CD4-positive, alpha-beta memory T cell (primary cell): ENCODE measurements at regions not wholly inside any gene's neighbourhood (a gene's known extent, or its start where the extent isn't known, plus 50 kb on each side); places are given as distances from the start of the nearest gene placed in this dataset.

Source experiments
- CTCF ChIA-PET: fragments of 350-600 bp; sonication (Branson Sonifier 250); formaldehyde crosslinking; loops from one replicate; lab custom pipeline; 2021; ENCODE audit warnings: inconsistent platforms; ENCODE audit not compliant: partially characterized antibody; lab: Charles Lee
- POLR2A ChIA-PET: fragments of 350-600 bp; sonication (Branson Sonifier 250); formaldehyde crosslinking; loops from one replicate; lab custom pipeline; 2021; ENCODE audit not compliant: partially characterized antibody; lab: Charles Lee
- DNase-seq, 5 donors: peaks; one replicate each; pipeline versions ENCODE4 v3.0.0 to v3.0.0-alpha.2; 2020 to 2022; ENCODE audit warnings: mixed read lengths in 1 of 5
- H3K27ac ChIP-seq: one replicate; pipeline ENCODE4 v1.7.0; 2013; ENCODE audit warnings: low read depth, low read length
- H3K27me3 ChIP-seq: 2 replicates; pipeline ENCODE4 v1.7.0; 2013; ENCODE audit warnings: mild to moderate bottlenecking, low read length, moderate library complexity; ENCODE audit not compliant: insufficient read depth
- H3K36me3 ChIP-seq: 2 replicates; pipeline ENCODE4 v1.7.0; 2013; ENCODE audit warnings: mild to moderate bottlenecking, low read length, moderate library complexity; ENCODE audit not compliant: insufficient read depth
- H3K4me1 ChIP-seq: 2 replicates; pipeline ENCODE4 v1.7.0; 2013; ENCODE audit warnings: mild to moderate bottlenecking, low read length, moderate library complexity; ENCODE audit not compliant: insufficient read depth
- H3K4me3 ChIP-seq, 2 donors: one replicate each; pipeline ENCODE4 v1.7.0; 2013; ENCODE audit warnings: low read length in 2 of 2, mild to moderate bottlenecking in 1 of 2
- H3K9me3 ChIP-seq, 2 donors: one replicate each; pipeline ENCODE4 v1.7.0; 2013; ENCODE audit warnings: low read length in 2 of 2, control low read depth in 1 of 2; ENCODE audit not compliant: control insufficient read depth in 1 of 2
- H3K27ac Mint-ChIP-seq, 7 donors: one replicate each; pipeline ENCODE4 v1.8.0; 2020 to 2021; ENCODE audit warnings: mixed read lengths in 7 of 7, mild to moderate bottlenecking in 6 of 7, inconsistent platforms in 3 of 7, moderate library complexity in 3 of 7
- H3K27me3 Mint-ChIP-seq, 2 donors: one replicate each; pipeline ENCODE4 v1.8.0; 2020 to 2021; ENCODE audit warnings: mixed read lengths in 2 of 2
- H3K36me3 Mint-ChIP-seq, 2 donors: one replicate each; pipeline ENCODE4 v1.8.0; 2020 to 2021; ENCODE audit warnings: mixed read lengths in 2 of 2, inconsistent platforms in 1 of 2, mild to moderate bottlenecking in 1 of 2
- H3K4me1 Mint-ChIP-seq, 4 donors: one replicate each; pipeline ENCODE4 v1.8.0; 2020 to 2021; ENCODE audit warnings: mixed read lengths in 4 of 4, mild to moderate bottlenecking in 1 of 4
- H3K4me3 Mint-ChIP-seq, 8 donors: one replicate each; pipeline ENCODE4 v1.8.0; 2020 to 2021; ENCODE audit warnings: mixed read lengths in 8 of 8, mild to moderate bottlenecking in 7 of 8, moderate library complexity in 6 of 8, inconsistent platforms in 3 of 8
- H3K9me3 Mint-ChIP-seq, 8 donors: one replicate each; pipeline ENCODE4 v1.8.0; 2020 to 2021; ENCODE audit warnings: mixed read lengths in 8 of 8, mild to moderate bottlenecking in 5 of 8, inconsistent platforms in 3 of 8, moderate library complexity in 1 of 8
- intact Hi-C: fragments of 100-400 bp; cut with micrococcal nuclease; formaldehyde crosslinking; loops from one replicate; pipeline ENCODE4 v1.15.1; 2023

GRCh38 chr16:51039638-51040331, 111.3 kb downstream of the SALL1 start:
- Histone ChIP-seq H3K27me3 (no peaks in the 10 kb centered on the region), H3K36me3 (no peaks in the 10 kb centered on the region), H3K4me3 (no peak overlapping the region), H3K4me1 (no peaks in the 10 kb centered on the region), H3K27ac (no peak overlapping the region), H3K9me3 (no peaks in the 10 kb centered on the region)
- Mint-ChIP-seq H3K4me3 (no peak overlapping the region), H3K4me1 (no peaks in the 10 kb centered on the region), H3K9me3 (peaks cover 0 to 5% (median 0%) of the 10 kb centered on the region in 8 donors), H3K36me3 (no peaks in the 10 kb centered on the region), H3K27ac (no peak overlapping the region), H3K27me3 (peaks cover 6 to 8% of the 10 kb centered on the region in 2 donors)
- intact Hi-C loops: no loop called here
- DNase-seq: no peak
- ChIA-PET POLR2A (no interaction called here), CTCF (no interaction called here)

- ChIA-PET POLR2A (no interaction called here), CTCF (interaction anchor here (1.3 kb wide), 1 partner anchor 15 kb away, joined by 3 read pairs; no protein-coding TSS in a partner anchor)
- Mint-ChIP-seq H3K4me3 (no peak overlapping the region), H3K9me3 (peaks cover 0 to 5% (median 0%) of the 10 kb centered on the region in 8 donors), H3K4me1 (no peaks in the 10 kb centered on the region), H3K36me3 (no peaks in the 10 kb centered on the region), H3K27ac (peak overlapping the region in 1 of 7 donors; percentile 38), H3K27me3 (peaks cover 6 to 10% of the 10 kb centered on the region in 2 donors)
- no peak overlapping the region for H3K4me3 ChIP-seq
- no peaks in the 10 kb centered on the region for H3K9me3 ChIP-seq
- H3K27me3 ChIP-seq: no peaks in the 10 kb centered on the region
- intact Hi-C loops: no loop called here
- no peaks in the 10 kb centered on the region for H3K4me1 ChIP-seq
- no peak for DNase-seq
- no peaks in the 10 kb centered on the region for H3K36me3 ChIP-seq
- H3K27ac ChIP-seq: no peak overlapping the region
Observed at GRCh38 chr16:51035711-51036110, 115.4 kb downstream of the SALL1 start.

- ChIA-PET CTCF (interaction anchor here (1.3 kb wide), 1 partner anchor 16 kb away, joined by 3 read pairs; no protein-coding TSS in a partner anchor), POLR2A (no interaction called here)
- no peak for DNase-seq
- no peak overlapping the region for H3K27ac ChIP-seq
- H3K9me3 Mint-ChIP-seq: peaks cover 0 to 5% (median 0%) of the 10 kb centered on the region in 8 donors
- no peaks in the 10 kb centered on the region for H3K4me1 ChIP-seq
- no peaks in the 10 kb centered on the region for H3K27me3 ChIP-seq
- no peaks in the 10 kb centered on the region for H3K9me3 ChIP-seq
- no peaks in the 10 kb centered on the region for H3K36me3 Mint-ChIP-seq
- no peak overlapping the region for H3K27ac Mint-ChIP-seq
- H3K36me3 ChIP-seq: no peaks in the 10 kb centered on the region
- H3K4me1 Mint-ChIP-seq: no peaks in the 10 kb centered on the region
- H3K4me3 ChIP-seq: no peak overlapping the region
- peaks cover 2 to 8% of the 10 kb centered on the region in 2 donors for H3K27me3 Mint-ChIP-seq
- no peak overlapping the region for H3K4me3 Mint-ChIP-seq
- intact Hi-C loops: no loop called here
Observed at GRCh38 chr16:51035110-51035498, 116.0 kb downstream of the SALL1 start.

GRCh38 chr16:51034481-51035109, 116.5 kb downstream of the SALL1 start:
- Mint-ChIP-seq H3K36me3 (no peaks in the 10 kb centered on the region), H3K27me3 (peaks cover 0 to 6% of the 10 kb centered on the region in 2 donors)
- H3K4me3 ChIP-seq: no peak overlapping the region

GRCh38 chr16:51031598-51031997, 119.5 kb downstream of the SALL1 start:
- POLR2A ChIA-PET: no interaction called here
- no peaks in the 10 kb centered on the region for H3K27me3 ChIP-seq

More at GRCh38 chr16:51034481-51035109, 116.5 kb downstream of the SALL1 start:
- Mint-ChIP-seq H3K4me3 (no peak overlapping the region), H3K4me1 (no peaks in the 10 kb centered on the region), H3K9me3 (peaks cover 0 to 5% (median 0%) of the 10 kb centered on the region in 8 donors), H3K27ac (no peak overlapping the region)
- ChIA-PET POLR2A (no interaction called here), CTCF (no interaction called here)
- Histone ChIP-seq H3K27me3 (no peaks in the 10 kb centered on the region), H3K36me3 (no peaks in the 10 kb centered on the region), H3K4me1 (no peaks in the 10 kb centered on the region), H3K9me3 (no peaks in the 10 kb centered on the region), H3K27ac (no peak overlapping the region)
- intact Hi-C loops: no loop called here
- no peak for DNase-seq

DNA sequence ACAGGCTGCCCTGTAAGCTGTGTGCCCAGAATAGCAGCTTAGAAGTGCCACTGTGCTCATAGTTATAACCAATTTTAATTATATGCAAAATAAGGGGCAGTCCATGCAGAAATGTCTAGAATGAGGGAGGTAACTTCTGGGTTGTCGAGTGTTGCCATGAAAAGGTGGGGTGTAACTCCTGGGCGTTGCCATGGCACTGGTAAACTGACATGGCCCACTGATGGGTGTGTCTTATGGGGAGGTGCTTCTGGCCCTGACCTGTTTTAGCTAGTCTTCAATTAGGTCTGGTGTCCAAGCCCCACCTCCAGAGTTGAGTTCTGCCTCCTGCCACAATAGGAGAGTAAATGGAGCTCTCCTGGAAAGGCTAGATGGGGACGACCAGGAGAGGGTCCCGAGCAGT, 120.6 kb downstream of the SALL1 start:
- Mint-ChIP-seq H3K27me3 (peaks cover 4 to 18% of the 10 kb centered on the region in 2 donors), H3K9me3 (peaks cover 0 to 5% (median under 1%) of the 10 kb centered on the region in 8 donors), H3K4me3 (no peak overlapping the region), H3K36me3 (no peaks in the 10 kb centered on the region), H3K27ac (no peak overlapping the region), H3K4me1 (no peaks in the 10 kb centered on the region)
- DNase-seq: no peak
- Histone ChIP-seq H3K27ac (no peak overlapping the region), H3K36me3 (no peaks in the 10 kb centered on the region), H3K4me3 (no peak overlapping the region), H3K9me3 (no peaks in the 10 kb centered on the region), H3K27me3 (no peaks in the 10 kb centered on the region), H3K4me1 (no peaks in the 10 kb centered on the region)
- intact Hi-C loops: no loop called here
- CTCF ChIA-PET: no interaction called here
- POLR2A ChIA-PET: no interaction called here

More at GRCh38 chr16:51031598-51031997, 119.5 kb downstream of the SALL1 start:
- Mint-ChIP-seq H3K36me3 (no peaks in the 10 kb centered on the region), H3K27me3 (peaks cover 3 to 10% of the 10 kb centered on the region in 2 donors), H3K4me3 (no peak overlapping the region), H3K9me3 (peaks cover 0 to 3% (median 0%) of the 10 kb centered on the region in 8 donors), H3K4me1 (no peaks in the 10 kb centered on the region), H3K27ac (peak overlapping the region in 1 of 7 donors; percentile 36)
- H3K9me3 ChIP-seq: no peaks in the 10 kb centered on the region
- CTCF ChIA-PET: no interaction called here
- no peaks in the 10 kb centered on the region for H3K36me3 ChIP-seq
- H3K4me1 ChIP-seq: no peaks in the 10 kb centered on the region
- H3K4me3 ChIP-seq: no peak overlapping the region
- no peak overlapping the region for H3K27ac ChIP-seq
- intact Hi-C loops: no loop called here
- DNase-seq: no peak

GRCh38 chr16:51025588-51026290, 125.3 kb downstream of the SALL1 start:
- Mint-ChIP-seq H3K36me3 (no peaks in the 10 kb centered on the region), H3K4me1 (no peaks in the 10 kb centered on the region), H3K9me3 (peaks cover 0 to 6% (median 1%) of the 10 kb centered on the region in 8 donors), H3K27me3 (peaks cover 7 to 20% of the 10 kb centered on the region in 2 donors), H3K4me3 (no peak overlapping the region), H3K27ac (no peak overlapping the region)
- H3K27ac ChIP-seq: no peak overlapping the region
- no peaks in the 10 kb centered on the region for H3K4me1 ChIP-seq
- H3K27me3 ChIP-seq: no peaks in the 10 kb centered on the region
- no peaks in the 10 kb centered on the region for H3K9me3 ChIP-seq
- H3K36me3 ChIP-seq: no peaks in the 10 kb centered on the region
- DNase-seq: no peak
- ChIA-PET CTCF (no interaction called here), POLR2A (no interaction called here)
- intact Hi-C loops: no loop called here
- H3K4me3 ChIP-seq: no peak overlapping the region
